ENCODE measurements at regions not wholly inside any gene's neighbourhood (a gene's known extent, or its start where the extent isn't known, plus 50 kb on each side); places are given as distances from the start of the nearest gene placed in this dataset.

- Histone ChIP-seq H3K9me2 (replicated peaks; ENCODE audit: low read depth, low read length) (no peaks in the 10 kb centered on the region), H2AFZ (ENCODE audit: low read length) (no peak overlapping the region), H3K9ac (ENCODE audit: low read depth, low read length, poor library complexity, severe bottlenecking) (no peak overlapping the region), H4K20me1 (ENCODE audit: insufficient read depth, low read length, poor library complexity, severe bottlenecking) (no peaks in the 10 kb centered on the region), H3K9me3 (ENCODE audit: insufficient read depth, low read depth, low read length) (no peaks in the 10 kb centered on the region), H3K4me2 (ENCODE audit: low read depth, low read length, poor library complexity, severe bottlenecking) (no peak overlapping the region), H3K79me2 (ENCODE audit: insufficient read depth, low read length) (no peaks in the 10 kb centered on the region), H3K36me3 (ENCODE audit: insufficient read depth, low read length) (no peaks in the 10 kb centered on the region), H3K4me3 (ENCODE audit: low read length, poor library complexity, severe bottlenecking) (no peak overlapping the region), H3K27me3 (ENCODE audit: insufficient read depth, low read length, poor library complexity, severe bottlenecking) (no peaks in the 10 kb centered on the region), H3F3A (ENCODE audit: low read depth) (no peaks in the 10 kb centered on the region), H3K4me1 (ENCODE audit: insufficient read depth, low read length, poor library complexity, severe bottlenecking) (no peaks in the 10 kb centered on the region)
- TF ChIP-seq CTCF (conservative IDR thresholded peaks at IDR 0.05; ENCODE audit: low read length) (no peak), EZH2phosphoT487 (IDR thresholded peaks at IDR 0.05; ENCODE audit: borderline replicate concordance) (no peak)
Measured at GRCh38 chr1:227391211-227391610, 72.9 kb upstream of the CDC42BPA start.

- H3K4me2 ChIP-seq (ENCODE audit: low read depth, low read length, poor library complexity, severe bottlenecking), result no peak overlapping the region
- H3K9me3 ChIP-seq (ENCODE audit: insufficient read depth, low read depth, low read length), result no peaks in the 10 kb centered on the region
- H3K4me3 ChIP-seq (ENCODE audit: low read length, poor library complexity, severe bottlenecking), result no peak overlapping the region
- TF ChIP-seq CTCF (conservative IDR thresholded peaks at IDR 0.05; ENCODE audit: low read length) (no peak), EZH2phosphoT487 (IDR thresholded peaks at IDR 0.05; ENCODE audit: borderline replicate concordance) (no peak)
- H2AFZ ChIP-seq (ENCODE audit: low read length), result no peak overlapping the region
- H4K20me1 ChIP-seq (ENCODE audit: insufficient read depth, low read length, poor library complexity, severe bottlenecking), result no peaks in the 10 kb centered on the region
- no peaks in the 10 kb centered on the region for H3F3A ChIP-seq (ENCODE audit: low read depth)
- H3K9ac ChIP-seq (ENCODE audit: low read depth, low read length, poor library complexity, severe bottlenecking), result no peak overlapping the region
- no peaks in the 10 kb centered on the region for H3K36me3 ChIP-seq (ENCODE audit: insufficient read depth, low read length)
- no peaks in the 10 kb centered on the region for H3K27me3 ChIP-seq (ENCODE audit: insufficient read depth, low read length, poor library complexity, severe bottlenecking)
- no peaks in the 10 kb centered on the region for H3K79me2 ChIP-seq (ENCODE audit: insufficient read depth, low read length)
- no peaks in the 10 kb centered on the region for H3K4me1 ChIP-seq (ENCODE audit: insufficient read depth, low read length, poor library complexity, severe bottlenecking)
- no peaks in the 10 kb centered on the region for H3K9me2 ChIP-seq (replicated peaks; ENCODE audit: low read depth, low read length)
Measured at GRCh38 chr1:227390525-227390924, 72.2 kb upstream of the CDC42BPA start.

GRCh38 chr1:227388214-227389168 lies 70.2 kb upstream of the CDC42BPA start:
- Histone ChIP-seq H3K36me3 (ENCODE audit: insufficient read depth, low read length) (no peaks in the 10 kb centered on the region), H3K4me2 (ENCODE audit: low read depth, low read length, poor library complexity, severe bottlenecking) (no peak overlapping the region), H3K4me1 (ENCODE audit: insufficient read depth, low read length, poor library complexity, severe bottlenecking) (no peaks in the 10 kb centered on the region), H3K9me2 (replicated peaks; ENCODE audit: low read depth, low read length) (no peaks in the 10 kb centered on the region), H3K9me3 (ENCODE audit: insufficient read depth, low read depth, low read length) (no peaks in the 10 kb centered on the region), H3K79me2 (ENCODE audit: insufficient read depth, low read length) (no peaks in the 10 kb centered on the region), H3K9ac (ENCODE audit: low read depth, low read length, poor library complexity, severe bottlenecking) (no peak overlapping the region), H3F3A (ENCODE audit: low read depth) (no peaks in the 10 kb centered on the region), H2AFZ (ENCODE audit: low read length) (no peak overlapping the region), H3K27me3 (ENCODE audit: insufficient read depth, low read length, poor library complexity, severe bottlenecking) (no peaks in the 10 kb centered on the region), H4K20me1 (ENCODE audit: insufficient read depth, low read length, poor library complexity, severe bottlenecking) (no peaks in the 10 kb centered on the region), H3K4me3 (ENCODE audit: low read length, poor library complexity, severe bottlenecking) (no peak overlapping the region)
- no peak for TF ChIP-seq EZH2phosphoT487 (IDR thresholded peaks at IDR 0.05; ENCODE audit: borderline replicate concordance)
- TF ChIP-seq CTCF (conservative IDR thresholded peaks at IDR 0.05; ENCODE audit: low read length), result no peak

Data from Loucy (cell line).